ENCODE measurements at regions not wholly inside any gene's neighbourhood (a gene's known extent, or its start where the extent isn't known, plus 50 kb on each side); places are given as distances from the start of the nearest gene placed in this dataset.

DNA sequence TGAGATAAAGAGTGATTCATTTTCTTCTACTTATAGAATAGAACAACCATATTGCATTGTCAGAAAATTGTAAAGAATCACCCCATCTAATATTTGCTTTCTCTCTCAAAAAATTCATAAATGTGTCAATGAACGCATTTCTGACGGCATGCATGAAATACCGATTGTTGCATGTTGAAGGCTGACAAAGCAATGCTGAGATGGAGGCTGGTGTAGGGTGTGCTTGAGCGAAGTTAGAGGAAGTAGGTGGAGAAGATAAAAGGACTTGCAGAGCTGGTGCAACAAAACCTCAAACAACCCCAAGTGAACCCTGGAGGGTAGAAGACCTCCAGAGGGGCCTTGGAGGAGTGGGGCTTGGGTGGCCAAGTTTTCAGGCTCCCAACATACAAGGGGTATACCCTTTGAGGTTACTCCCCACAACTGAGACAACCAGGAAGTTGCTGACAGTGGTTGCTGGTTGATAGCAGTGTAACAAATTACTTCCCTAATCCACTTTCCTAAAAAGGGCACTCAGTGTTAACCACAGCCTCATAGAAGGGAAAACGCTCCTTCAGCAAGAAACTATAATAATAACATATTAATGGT is 452.7 kb downstream of the NLGN4X start:
- intact Hi-C loops (cut with DNase I, micrococcal nuclease): no loop called here
- H3K9me3 Mint-ChIP-seq: peaks cover 2% of the 10 kb centered on the region
- no peaks in the 10 kb centered on the region for H3K4me1 ChIP-seq (ENCODE audit: insufficient read depth, low read length)
- no peaks in the 10 kb centered on the region for H3K36me3 Mint-ChIP-seq (ENCODE audit: low read depth)
- no peak for ATAC-seq (ENCODE audit: poor library complexity)
- H3K27ac ChIP-seq (ENCODE audit: low read depth in 1 of 2, low read length in 2 of 2): no peak overlapping the region
- H3K27me3 ChIP-seq (ENCODE audit: control insufficient read depth in 1 of 2, insufficient read depth in 2 of 2, low read length in 2 of 2): no peaks in the 10 kb centered on the region
- no peaks in the 10 kb centered on the region for H3K27me3 Mint-ChIP-seq
- no peak overlapping the region for H3K4me3 Mint-ChIP-seq
- ChIA-PET CTCF (no interaction called here), POLR2A (no interaction called here)
- H3K4me3 ChIP-seq (ENCODE audit: low read length): no peak overlapping the region
- peak in 1 of 14 experiments; percentile 6 for DNase-seq
- no peaks in the 10 kb centered on the region for H3K9me3 ChIP-seq (ENCODE audit: control insufficient read depth in 1 of 2, insufficient read depth in 1 of 2, low read length in 2 of 2)
- H3K36me3 ChIP-seq (ENCODE audit: insufficient read depth, low read length): no peaks in the 10 kb centered on the region
- H3K27ac Mint-ChIP-seq: no peak overlapping the region
- no peak for TF ChIP-seq CTCF (IDR thresholded peaks at IDR 0.05)
- H3K4me1 Mint-ChIP-seq (ENCODE audit: low read depth): no peaks in the 10 kb centered on the region

- H3K27ac Mint-ChIP-seq: no peak overlapping the region
- H3K27me3 ChIP-seq (ENCODE audit: control insufficient read depth in 1 of 2, insufficient read depth in 2 of 2, low read length in 2 of 2): no peaks in the 10 kb centered on the region
- no peak for TF ChIP-seq CTCF (IDR thresholded peaks at IDR 0.05)
- peaks cover 2% of the 10 kb centered on the region for H3K9me3 Mint-ChIP-seq
- ATAC-seq (ENCODE audit: poor library complexity) (no peak), DNase-seq (no peak)
- H3K36me3 ChIP-seq (ENCODE audit: insufficient read depth, low read length): no peaks in the 10 kb centered on the region
- no peaks in the 10 kb centered on the region for H3K4me1 Mint-ChIP-seq (ENCODE audit: low read depth)
- H3K4me1 ChIP-seq (ENCODE audit: insufficient read depth, low read length): no peaks in the 10 kb centered on the region
- H3K9me3 ChIP-seq (ENCODE audit: control insufficient read depth in 1 of 2, insufficient read depth in 1 of 2, low read length in 2 of 2): no peaks in the 10 kb centered on the region
- no peak overlapping the region for H3K27ac ChIP-seq (ENCODE audit: low read depth in 1 of 2, low read length in 2 of 2)
- ChIA-PET CTCF (no interaction called here), POLR2A (no interaction called here)
- intact Hi-C loops (cut with DNase I, micrococcal nuclease): no loop called here
- no peak overlapping the region for H3K4me3 ChIP-seq (ENCODE audit: low read length)
- H3K36me3 Mint-ChIP-seq (ENCODE audit: low read depth): no peaks in the 10 kb centered on the region
- H3K27me3 Mint-ChIP-seq: no peaks in the 10 kb centered on the region
- H3K4me3 Mint-ChIP-seq: no peak overlapping the region
Observed at GRCh38 chrX:5774446-5774845, 454.2 kb downstream of the NLGN4X start.

- Histone ChIP-seq H3K36me3 (ENCODE audit: insufficient read depth, low read length) (no peaks in the 10 kb centered on the region), H3K4me1 (ENCODE audit: insufficient read depth, low read length) (no peaks in the 10 kb centered on the region), H3K4me3 (ENCODE audit: low read length) (no peak overlapping the region), H3K27me3 (ENCODE audit: control insufficient read depth in 1 of 2, insufficient read depth in 2 of 2, low read length in 2 of 2) (no peaks in the 10 kb centered on the region), H3K27ac (ENCODE audit: low read depth in 1 of 2, low read length in 2 of 2) (no peak overlapping the region), H3K9me3 (ENCODE audit: control insufficient read depth in 1 of 2, insufficient read depth in 1 of 2, low read length in 2 of 2) (no peaks in the 10 kb centered on the region)
- Mint-ChIP-seq H3K27ac (no peak overlapping the region), H3K9me3 (no peaks in the 10 kb centered on the region), H3K27me3 (no peaks in the 10 kb centered on the region), H3K36me3 (ENCODE audit: low read depth) (no peaks in the 10 kb centered on the region), H3K4me3 (no peak overlapping the region), H3K4me1 (ENCODE audit: low read depth) (no peaks in the 10 kb centered on the region)
- ATAC-seq (ENCODE audit: poor library complexity) (no peak), DNase-seq (no peak)
- intact Hi-C loops (cut with DNase I, micrococcal nuclease): no loop called here
- ChIA-PET POLR2A (no interaction called here), CTCF (no interaction called here)
- TF ChIP-seq CTCF (IDR thresholded peaks at IDR 0.05): no peak
Observed at GRCh38 chrX:5771441-5771840, 457.2 kb downstream of the NLGN4X start.

Data from CD4-positive, alpha-beta T cell (primary cell).